Smooth muscle cell (in vitro differentiated cells): ENCODE measurements at regions not wholly inside any gene's neighbourhood (a gene's known extent, or its start where the extent isn't known, plus 50 kb on each side); places are given as distances from the start of the nearest gene placed in this dataset. TPM values are rescaled to one million over a fixed set of nuclear protein-coding genes. Genes with fewer than 3 reads are reported as not detected.

Experiments
- DNase-seq: peaks from one replicate; lab custom pipeline; 2025; ENCODE audit not compliant: unreplicated experiment; lab: John Stamatoyannopoulos, UW
- H2AFZ ChIP-seq: fragments of 200-600 bp; sonication (generic); 2 replicates; pipeline ENCODE4 v1.6.0; 2016; ENCODE audit warnings: antibody characterized with exemption, low read depth, mild to moderate bottlenecking
- H3F3A ChIP-seq: fragments of 200-600 bp; sonication (generic); 2 replicates; pipeline ENCODE4 v1.6.0; 2017; ENCODE audit warnings: antibody characterized with exemption, low read depth
- H3K27ac ChIP-seq: fragments of 200-600 bp; sonication (generic); 2 replicates; pipeline ENCODE4 v1.5.1; 2016; ENCODE audit warnings: low read depth, mild to moderate bottlenecking
- H3K27me3 ChIP-seq: fragments of 200-600 bp; sonication (generic); 2 replicates; pipeline ENCODE4 v1.6.1; 2016; ENCODE audit warnings: low read depth, mild to moderate bottlenecking
- H3K36me3 ChIP-seq: fragments of 200-600 bp; sonication (generic); 2 replicates; pipeline ENCODE4 v1.5.1; 2016; ENCODE audit warnings: low read depth
- H3K4me1 ChIP-seq: fragments of 200-600 bp; sonication (generic); 2 replicates; pipeline ENCODE4 v1.5.1; 2016; ENCODE audit warnings: low read depth
- H3K4me2 ChIP-seq: fragments of 200-600 bp; sonication (generic); 2 replicates; pipeline ENCODE4 v1.6.0; 2016; ENCODE audit warnings: mild to moderate bottlenecking
- H3K4me3 ChIP-seq: fragments of 200-600 bp; sonication (generic); 2 replicates; pipeline ENCODE4 v1.5.1; 2016; ENCODE audit warnings: mild to moderate bottlenecking
- H3K79me2 ChIP-seq: fragments of 200-600 bp; sonication (generic); 2 replicates; pipeline ENCODE4 v1.6.0; 2016; ENCODE audit warnings: low read depth, mild to moderate bottlenecking
- H3K9ac ChIP-seq: fragments of 200-600 bp; sonication (generic); 2 replicates; pipeline ENCODE4 v1.6.0; 2016; ENCODE audit warnings: low read depth
- H3K9me3 ChIP-seq: fragments of 200-600 bp; sonication (generic); replicated peaks from 2 replicates; pipeline ENCODE4 v1.5.1; 2016; ENCODE audit warnings: low read depth
- H4K20me1 ChIP-seq: fragments of 200-600 bp; sonication (generic); 2 replicates; pipeline ENCODE4 v1.6.0; 2016; ENCODE audit warnings: low read depth
- whole genome bisulfite sequencing: methylation state at CpG from one replicate; pipeline ENCODE4 v1.1.7; 2016; ENCODE audit warnings: low lambda C conversion rate; 5-methylcytosine and 5-hydroxymethylcytosine counted together
- small RNA-seq: library from RNA; depleted of rRNA; stranded (forward); fragments of <200 nt; gene quantifications from one replicate; pipeline ENCODE3, GENCODE V24; 2014
- TF ChIP-seq, protein P1 (sequence below): fragments of 200-600 bp; sonication (generic); IDR thresholded peaks from 2 replicates; pipeline ENCODE4 v1.5.1; 2017; ENCODE audit warnings: borderline replicate concordance, mild to moderate bottlenecking, antibody characterized with exemption; ENCODE audit not compliant: insufficient read depth, poor library complexity, severe bottlenecking

DNA sequence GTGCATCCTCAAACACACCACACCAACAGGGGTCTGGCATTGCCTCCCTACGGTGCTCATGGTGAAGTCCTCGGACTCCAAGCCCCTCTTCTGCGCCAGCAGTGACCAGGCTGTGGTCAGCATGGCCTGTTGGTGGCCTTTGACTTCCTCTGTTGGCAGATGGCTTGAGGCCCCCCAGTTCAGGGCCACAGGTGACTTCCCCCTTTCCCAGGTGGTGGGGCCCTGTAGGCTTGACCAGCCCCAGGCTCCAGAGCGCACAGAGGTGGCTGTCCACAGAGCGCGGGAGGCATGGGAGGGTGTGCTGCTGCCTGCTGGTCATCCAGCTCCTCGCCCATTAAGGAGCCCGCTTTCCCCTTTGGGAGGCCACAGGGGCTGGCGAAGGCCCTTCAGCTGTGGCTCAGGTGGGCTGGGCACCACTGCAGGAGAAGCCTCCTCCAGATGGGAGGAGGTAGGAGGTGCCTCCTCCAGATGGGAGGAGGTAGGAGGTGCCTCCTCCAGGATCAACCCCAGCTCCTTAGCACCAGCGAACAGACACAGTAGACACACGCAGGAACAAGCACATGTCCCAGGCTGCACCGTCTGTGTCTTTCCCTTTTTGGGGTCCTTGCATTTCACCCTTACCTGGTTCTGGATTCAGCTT is 52.1 kb upstream of the BHLHE23 start:
- no peaks in the 10 kb centered on the region for H3K79me2 ChIP-seq
- no peak overlapping the region for H3K9ac ChIP-seq
- no peaks in the 10 kb centered on the region for H4K20me1 ChIP-seq
- TF ChIP-seq, protein P1, sequence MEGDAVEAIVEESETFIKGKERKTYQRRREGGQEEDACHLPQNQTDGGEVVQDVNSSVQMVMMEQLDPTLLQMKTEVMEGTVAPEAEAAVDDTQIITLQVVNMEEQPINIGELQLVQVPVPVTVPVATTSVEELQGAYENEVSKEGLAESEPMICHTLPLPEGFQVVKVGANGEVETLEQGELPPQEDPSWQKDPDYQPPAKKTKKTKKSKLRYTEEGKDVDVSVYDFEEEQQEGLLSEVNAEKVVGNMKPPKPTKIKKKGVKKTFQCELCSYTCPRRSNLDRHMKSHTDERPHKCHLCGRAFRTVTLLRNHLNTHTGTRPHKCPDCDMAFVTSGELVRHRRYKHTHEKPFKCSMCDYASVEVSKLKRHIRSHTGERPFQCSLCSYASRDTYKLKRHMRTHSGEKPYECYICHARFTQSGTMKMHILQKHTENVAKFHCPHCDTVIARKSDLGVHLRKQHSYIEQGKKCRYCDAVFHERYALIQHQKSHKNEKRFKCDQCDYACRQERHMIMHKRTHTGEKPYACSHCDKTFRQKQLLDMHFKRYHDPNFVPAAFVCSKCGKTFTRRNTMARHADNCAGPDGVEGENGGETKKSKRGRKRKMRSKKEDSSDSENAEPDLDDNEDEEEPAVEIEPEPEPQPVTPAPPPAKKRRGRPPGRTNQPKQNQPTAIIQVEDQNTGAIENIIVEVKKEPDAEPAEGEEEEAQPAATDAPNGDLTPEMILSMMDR, result no peak
- H3K4me2 ChIP-seq, result no peak overlapping the region
- WGBS, result 89% methylated on average over 12 of the region's 12 CpGs
- H2AFZ ChIP-seq, result no peak overlapping the region
- H3K4me3 ChIP-seq, result no peak overlapping the region
- H3K27me3 ChIP-seq, result peaks cover 4% of the 10 kb centered on the region
- no peaks in the 10 kb centered on the region for H3K36me3 ChIP-seq
- DNase-seq, result no peak
- no peaks in the 10 kb centered on the region for H3K9me3 ChIP-seq
- H3K27ac ChIP-seq, result no peak overlapping the region
- no peaks in the 10 kb centered on the region for H3F3A ChIP-seq
- H3K4me1 ChIP-seq, result no peaks in the 10 kb centered on the region

DNA sequence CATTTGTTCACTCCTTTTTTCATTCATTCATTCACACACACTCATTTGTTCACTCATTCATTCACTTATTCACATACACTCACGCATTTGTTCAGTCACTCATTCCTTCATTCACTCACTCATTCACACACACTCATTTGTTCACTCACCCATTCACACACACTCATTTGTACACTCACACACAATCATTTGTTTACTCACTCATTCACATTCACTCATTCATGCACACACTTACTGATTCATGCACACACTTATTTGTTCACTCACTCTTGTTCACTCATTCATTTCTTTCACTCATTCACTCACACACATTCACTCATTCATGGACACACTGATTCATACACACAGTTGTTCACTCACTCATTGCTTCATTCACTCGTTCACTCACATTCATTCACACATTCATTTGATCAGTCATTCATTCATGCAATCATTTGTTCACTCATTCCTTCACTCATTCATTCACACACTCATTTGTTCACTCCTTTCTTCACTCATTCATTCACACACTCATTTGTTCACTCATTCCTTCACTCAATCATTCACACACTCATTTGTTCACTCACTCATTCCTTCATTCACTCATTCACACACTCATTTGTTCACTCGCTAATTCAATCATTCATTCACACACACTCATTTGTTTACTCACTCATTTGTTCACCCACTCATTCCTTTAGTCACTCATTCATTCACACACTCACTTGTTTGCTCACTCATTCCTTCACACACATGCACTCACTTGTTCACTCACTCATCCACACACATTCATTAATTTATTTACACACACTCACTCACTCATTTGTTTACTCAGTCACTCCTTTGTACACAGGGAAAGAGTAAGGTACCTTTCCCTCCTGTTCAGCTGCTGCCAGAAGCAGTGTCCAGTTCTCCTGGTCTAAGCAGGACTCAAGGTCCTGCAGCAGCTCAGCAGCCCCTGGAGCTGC is 50.7 kb upstream of the BHLHE23 start:
- DNase-seq, result no peak
- 81% methylated on average over 3 of the region's 3 CpGs for WGBS
- Histone ChIP-seq H3K27ac (no peak overlapping the region), H3K4me2 (no peak overlapping the region), H3K4me3 (no peak overlapping the region), H4K20me1 (no peaks in the 10 kb centered on the region), H3K9me3 (no peaks in the 10 kb centered on the region), H3K9ac (no peak overlapping the region), H2AFZ (no peak overlapping the region), H3F3A (no peaks in the 10 kb centered on the region), H3K27me3 (peaks cover 4% of the 10 kb centered on the region), H3K79me2 (no peaks in the 10 kb centered on the region), H3K4me1 (no peaks in the 10 kb centered on the region), H3K36me3 (no peaks in the 10 kb centered on the region)
- TF ChIP-seq, protein P1, result no peak

DNA sequence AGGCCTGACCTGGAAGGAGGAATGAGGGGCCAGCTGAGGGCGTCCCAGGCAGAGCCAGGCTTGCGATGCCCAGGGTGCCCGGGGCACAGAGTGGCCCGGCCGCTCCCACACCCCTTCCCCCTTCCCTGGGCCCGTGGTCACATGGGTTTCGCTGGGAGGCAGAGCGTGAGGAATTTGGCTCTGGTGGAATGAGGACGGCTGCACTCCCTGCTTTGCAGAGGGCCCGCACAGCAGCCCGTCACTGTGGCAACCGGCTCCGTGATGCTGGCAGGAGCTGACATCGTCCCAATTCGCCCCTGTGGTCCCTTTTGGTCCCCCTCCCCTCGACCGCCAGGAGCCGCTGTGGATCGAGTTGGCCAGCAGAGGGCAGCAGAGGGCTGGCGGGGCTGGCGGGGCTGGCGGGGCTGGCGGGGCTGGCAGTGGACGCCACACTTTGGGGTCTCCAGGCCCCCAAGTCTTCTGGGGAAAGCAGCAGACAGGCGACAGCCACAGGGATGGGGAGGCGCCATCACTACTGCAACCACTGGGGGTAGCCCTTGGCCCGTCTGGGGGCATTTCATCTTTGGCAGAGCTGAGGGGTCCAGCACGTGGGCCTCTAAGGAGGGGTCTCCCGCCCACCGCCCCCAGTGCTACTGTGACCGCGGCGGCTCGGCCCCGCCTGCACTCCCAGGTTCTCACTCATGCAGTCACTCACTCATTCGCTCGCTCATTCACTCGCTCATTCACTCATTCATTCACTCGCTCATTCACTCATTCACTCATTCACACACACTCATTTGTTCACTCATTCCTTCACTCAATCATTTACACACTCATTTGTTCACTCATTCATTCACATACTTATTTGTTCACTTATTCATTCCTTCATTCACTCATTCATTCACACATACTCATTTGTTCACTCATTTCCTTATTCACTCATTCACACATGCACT is 49.7 kb upstream of the BHLHE23 start:
- no peaks in the 10 kb centered on the region for H4K20me1 ChIP-seq
- H3F3A ChIP-seq, result no peaks in the 10 kb centered on the region
- no peak overlapping the region for H3K4me3 ChIP-seq
- no peaks in the 10 kb centered on the region for H3K79me2 ChIP-seq
- no peak overlapping the region for H3K27ac ChIP-seq
- H3K9ac ChIP-seq, result no peak overlapping the region
- DNase-seq, result peak; percentile 13
- H3K9me3 ChIP-seq, result no peaks in the 10 kb centered on the region
- 35% methylated on average over 21 of the region's 39 CpGs for WGBS
- TF ChIP-seq, protein P1, result peak; percentile 96
- peaks cover 4% of the 10 kb centered on the region for H3K27me3 ChIP-seq
- no peaks in the 10 kb centered on the region for H3K36me3 ChIP-seq
- no peak overlapping the region for H2AFZ ChIP-seq
- no peaks in the 10 kb centered on the region for H3K4me1 ChIP-seq
- no peak overlapping the region for H3K4me2 ChIP-seq

Small RNAs in the stretch of these regions (small RNA-seq; reads per million reads assigned to genes)
- gene RF00635, result not detected
